NCI-H2029 (cell line): ENCODE measurements at regions not wholly inside any gene's neighbourhood (a gene's known extent, or its start where the extent isn't known, plus 50 kb on each side); places are given as distances from the start of the nearest gene placed in this dataset.
"Not testable (repeated sequence)": the region's sequence is repeated elsewhere in the genome, so short reads cannot be mapped to it uniquely, and the experiment has no call there.

Source experiments
- DNase-seq: peaks from one replicate; lab custom pipeline; 2025; lab: John Stamatoyannopoulos, UW

DNA sequence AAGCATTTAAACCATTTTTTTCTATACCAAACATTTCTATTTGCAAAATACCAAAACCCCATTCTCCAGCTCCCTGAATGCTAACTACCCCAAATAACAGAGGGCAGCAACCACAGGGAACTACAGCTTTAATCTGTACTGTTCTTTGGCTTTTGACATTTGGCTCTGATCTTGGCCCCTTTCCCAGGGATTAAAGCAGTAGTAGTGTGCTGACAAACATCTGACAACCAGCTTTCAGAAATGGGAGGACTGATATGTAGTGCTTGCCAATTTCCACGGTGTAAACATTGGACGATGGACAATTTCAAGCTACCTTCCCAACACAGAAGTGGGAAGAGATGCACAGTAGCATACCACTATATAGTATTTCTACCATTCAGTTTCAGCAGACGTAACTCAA lies 88.4 kb upstream of the TEAD1 start:
- peak; percentile 78 for DNase-seq

DNA sequence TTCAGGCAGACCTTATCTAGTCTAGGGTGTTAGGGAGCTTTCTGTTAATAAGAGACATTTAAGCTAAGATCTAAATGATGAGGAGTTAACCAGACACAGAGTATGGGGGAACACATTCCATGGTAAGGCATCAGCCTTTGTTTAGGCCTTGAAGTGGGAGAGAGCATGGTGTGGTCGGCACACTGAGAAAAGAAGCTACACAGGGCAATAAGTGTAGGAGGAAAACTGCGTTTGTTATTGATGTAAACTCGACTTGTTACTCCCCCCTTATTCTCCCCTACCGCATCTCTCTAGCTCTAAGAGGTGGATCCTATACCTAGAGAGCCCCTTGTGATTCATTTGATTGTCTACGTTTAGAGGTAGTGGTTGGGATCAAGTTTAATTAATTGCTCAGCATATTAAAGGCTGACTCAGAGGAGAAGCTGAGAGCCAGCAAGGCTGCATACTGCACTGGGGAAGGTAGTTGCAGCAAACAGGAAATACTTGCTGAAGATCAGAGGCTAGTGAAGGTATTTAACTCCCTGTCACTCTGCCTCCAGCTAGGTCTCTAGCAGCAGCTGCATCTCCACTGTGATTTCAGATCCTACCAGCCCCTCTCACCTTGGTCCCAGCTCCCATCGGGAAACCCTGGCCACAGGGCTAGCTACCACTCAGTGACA lies 86.8 kb upstream of the TEAD1 start:
- DNase-seq = no peak

DNA sequence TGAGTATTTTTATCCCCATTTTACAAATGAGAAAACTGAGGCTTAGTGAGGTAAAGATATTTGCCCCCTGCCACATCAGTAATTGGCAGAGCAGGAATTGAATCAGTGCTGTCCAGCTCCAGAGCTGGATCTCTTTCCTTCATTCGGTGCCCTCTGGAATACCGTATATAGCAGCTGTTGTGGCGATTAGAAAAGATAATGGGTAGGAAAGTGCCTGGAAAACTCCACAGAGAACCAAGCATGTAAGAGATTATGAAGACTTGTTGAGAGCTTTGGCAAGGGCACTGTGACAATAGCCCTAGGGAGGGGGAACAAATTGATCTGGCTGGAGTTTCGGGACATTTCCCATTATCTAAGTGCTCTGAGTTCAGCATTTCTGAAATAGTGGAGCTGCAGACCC lies 82.5 kb upstream of the TEAD1 start:
- no peak for DNase-seq

DNA sequence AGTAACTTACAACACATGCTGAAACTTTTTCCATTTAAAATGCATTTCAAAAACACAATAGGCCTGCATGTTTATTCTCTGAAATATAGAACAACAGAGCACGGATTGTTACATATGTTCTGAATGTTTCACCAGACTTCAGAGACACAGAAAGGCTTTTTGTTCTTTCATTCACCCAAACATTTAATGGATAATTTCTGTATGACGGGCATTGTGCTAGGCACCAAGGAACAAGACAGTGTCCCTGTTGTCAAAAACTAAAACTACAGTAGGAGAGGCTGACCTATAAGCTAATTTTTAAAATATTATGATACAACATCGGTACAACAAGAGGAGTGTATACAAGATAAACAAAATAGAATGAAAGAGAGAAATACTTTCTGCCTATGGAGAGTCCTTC lies 81.9 kb upstream of the TEAD1 start:
- no peak for DNase-seq

DNA sequence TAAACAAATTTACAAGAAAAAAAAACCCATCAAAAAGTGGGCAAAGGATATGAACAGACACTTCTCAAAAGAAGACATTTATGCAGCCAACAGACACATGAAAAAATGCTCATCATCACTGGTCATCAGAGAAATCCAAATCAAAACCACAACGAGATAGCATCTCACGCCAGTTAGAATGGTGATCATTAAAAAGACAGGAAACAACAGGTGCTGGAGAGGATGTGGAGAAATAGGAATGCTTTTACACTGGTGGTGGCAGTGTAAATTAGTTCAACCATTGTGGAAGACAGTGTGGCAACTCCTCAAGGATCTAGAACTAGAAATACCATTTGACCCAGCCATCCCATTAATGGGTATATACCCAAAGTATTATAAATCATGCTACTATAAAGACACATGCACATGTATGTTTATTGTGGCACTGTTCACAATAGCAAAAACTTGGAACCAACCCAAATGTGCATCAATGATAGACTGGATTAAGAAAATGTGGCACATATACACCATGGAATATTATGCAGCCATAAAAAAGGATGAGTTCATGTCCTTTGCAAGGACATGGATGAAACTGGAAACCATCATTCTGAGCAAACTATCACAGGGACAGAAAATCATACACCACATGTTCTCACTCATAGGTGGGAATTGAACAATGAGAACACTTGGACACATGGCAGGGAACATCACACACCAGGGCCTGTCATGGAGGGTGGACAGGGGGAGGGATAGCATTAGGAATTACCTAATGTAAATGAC lies 79.0 kb upstream of the TEAD1 start:
- DNase-seq = not testable (repeated sequence)

DNA sequence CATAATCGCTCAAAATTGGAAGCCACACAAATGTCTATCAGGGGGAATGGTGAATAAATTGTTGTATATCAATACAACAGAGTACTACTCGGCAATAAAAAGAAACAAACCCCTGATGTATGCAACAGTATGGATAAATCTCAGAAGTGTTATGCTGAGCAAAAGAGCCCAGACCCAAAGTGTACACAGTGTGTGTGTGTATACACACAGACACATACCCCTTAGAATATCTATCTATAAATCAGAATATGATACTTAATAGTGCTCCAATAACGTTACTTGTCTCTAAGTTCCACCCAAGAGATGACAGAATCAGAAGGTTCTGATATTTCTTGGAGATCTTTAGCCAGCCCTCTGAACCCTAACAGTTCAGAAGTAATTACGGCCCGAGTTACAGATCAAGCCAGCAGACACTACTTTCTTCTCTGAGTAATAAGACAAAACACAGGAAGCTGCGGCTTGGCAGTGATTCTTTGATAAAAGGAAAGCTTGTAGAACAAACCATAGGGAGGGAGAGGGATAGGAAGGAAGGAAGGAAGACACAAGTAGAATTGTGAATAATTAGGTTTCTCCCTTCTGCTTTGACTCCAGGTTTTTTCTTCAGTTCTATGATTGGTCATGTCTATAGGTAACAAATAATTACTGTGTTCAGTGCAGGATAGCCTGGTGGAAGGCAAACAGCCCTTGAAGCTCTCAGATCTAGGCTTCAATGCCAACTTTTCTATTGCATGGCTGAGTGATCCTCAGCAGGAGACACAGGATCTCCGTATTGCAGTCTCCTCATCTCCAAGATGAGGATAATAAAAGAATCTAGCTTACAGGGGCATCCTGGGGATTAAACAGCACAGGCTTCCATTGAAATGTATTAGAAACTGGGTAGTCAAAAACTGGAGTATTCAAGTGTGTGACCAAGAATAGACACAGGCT lies 75.6 kb upstream of the TEAD1 start:
- no peak for DNase-seq

DNA sequence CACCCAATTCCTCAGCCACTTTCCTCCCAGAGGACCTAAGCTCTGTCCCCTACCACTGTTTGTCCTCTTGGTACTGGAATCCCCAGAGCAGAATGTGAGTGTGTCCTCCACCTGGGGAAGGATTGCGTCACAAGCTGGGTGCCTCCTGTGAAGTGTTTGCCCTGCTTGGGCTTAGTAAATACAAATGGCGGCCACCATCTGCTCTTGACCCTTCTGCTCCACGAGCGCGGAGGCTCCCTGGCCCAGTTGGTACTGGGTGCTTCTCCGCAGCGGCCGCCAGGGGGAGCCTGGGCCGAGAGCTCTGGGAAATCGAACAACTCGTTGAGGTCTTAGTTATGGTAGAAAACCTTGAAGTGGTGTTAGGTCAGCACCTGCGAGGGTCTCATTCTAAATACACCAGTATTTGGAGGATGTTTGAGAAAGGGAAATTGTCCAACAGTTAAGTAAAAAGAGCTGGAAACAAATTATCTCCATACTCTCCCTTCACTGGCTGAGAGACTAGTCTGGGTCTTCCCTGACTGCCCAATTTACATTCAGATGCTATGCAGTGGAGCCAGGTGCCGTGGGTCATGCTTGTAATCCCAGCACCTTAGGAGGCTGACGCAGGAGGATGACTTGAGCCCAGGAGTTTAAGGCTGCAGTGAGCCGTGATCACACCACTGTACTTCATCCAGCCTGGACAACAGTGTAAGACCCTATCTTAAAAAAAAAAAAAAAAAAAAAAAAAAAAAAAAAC lies 74.6 kb upstream of the TEAD1 start:
- DNase-seq = peak; percentile 95

DNA sequence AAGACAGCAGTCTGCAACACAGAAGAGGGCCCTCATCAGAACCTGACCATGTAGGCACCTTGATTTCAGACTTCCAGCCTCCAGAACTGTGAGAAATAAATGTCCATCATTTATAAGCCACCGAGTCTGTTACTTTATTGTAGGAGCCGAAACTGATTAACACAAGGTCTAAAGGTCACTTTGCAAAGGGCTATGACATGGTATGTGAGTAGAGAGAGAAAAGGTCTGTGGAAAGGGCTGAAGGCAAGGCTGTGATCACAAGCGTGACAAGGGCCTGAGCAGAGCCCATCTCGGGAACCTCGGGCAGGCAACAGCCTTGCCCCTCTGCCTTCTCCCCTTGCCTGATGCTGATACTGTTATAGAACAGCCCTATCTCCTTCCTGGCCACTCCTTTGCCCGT lies 73.4 kb upstream of the TEAD1 start:
- DNase-seq = no peak

DNA sequence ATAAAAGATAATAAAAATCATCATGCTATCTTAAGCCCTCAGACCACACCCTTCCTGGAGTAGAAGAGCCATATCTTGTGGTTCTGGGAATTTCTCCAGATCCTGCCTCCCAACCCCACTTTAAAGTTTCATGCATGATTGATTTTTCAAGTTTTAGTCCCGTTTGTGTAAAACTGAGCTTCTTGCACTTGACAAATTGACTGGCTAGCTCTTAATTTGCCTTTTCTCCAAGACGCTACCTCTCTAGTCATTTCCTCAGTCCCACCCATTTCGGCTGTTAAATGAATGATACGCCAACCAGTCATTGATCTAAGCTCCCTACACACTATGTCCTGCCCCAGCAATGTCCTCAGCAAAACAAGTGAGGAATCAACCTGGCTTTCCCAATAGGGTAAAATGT lies 71.8 kb upstream of the TEAD1 start:
- DNase-seq = no peak

DNA sequence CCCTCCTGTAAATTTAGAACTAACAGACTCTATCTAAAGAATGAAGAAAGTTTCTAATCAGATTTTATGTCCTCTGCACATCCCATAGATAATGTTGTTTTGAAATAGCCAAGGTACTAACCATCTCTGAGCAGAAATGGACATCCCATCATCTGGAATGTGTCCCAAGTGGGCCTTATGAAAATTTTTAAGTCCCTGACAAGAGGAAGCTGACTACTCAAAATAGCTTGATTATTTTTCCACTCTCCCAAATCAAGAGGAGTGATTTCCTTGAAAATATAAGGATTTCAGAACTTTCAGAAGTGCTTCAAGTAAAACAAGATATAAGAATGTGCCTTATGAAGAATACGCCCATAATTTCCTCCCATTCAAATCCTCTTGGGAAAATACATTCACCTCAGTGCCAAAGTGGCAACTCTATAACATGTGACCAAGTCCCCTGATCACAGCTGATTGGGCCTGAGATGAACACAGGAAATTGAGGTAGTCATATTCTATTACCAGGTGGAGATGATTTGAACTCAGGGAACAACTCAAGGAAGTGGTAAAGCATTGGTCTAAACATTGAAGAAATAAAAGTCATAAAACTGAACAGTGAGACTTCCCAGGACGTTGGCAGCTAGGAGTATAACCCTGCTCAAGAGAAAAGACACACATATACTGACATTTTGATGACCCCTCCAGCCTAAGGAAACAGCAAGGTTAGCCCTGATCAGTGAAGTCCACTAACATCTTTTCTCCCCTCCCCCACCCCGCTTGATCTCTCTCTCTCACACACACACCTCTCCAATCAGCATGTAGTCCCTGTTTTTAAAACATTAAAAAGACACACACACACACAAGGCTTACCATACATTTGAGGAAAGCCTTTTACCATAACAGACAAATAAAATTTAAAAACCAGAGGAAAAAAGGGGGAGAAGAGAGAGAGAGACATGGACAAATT lies 70.8 kb upstream of the TEAD1 start:
- DNase-seq = no peak

DNA sequence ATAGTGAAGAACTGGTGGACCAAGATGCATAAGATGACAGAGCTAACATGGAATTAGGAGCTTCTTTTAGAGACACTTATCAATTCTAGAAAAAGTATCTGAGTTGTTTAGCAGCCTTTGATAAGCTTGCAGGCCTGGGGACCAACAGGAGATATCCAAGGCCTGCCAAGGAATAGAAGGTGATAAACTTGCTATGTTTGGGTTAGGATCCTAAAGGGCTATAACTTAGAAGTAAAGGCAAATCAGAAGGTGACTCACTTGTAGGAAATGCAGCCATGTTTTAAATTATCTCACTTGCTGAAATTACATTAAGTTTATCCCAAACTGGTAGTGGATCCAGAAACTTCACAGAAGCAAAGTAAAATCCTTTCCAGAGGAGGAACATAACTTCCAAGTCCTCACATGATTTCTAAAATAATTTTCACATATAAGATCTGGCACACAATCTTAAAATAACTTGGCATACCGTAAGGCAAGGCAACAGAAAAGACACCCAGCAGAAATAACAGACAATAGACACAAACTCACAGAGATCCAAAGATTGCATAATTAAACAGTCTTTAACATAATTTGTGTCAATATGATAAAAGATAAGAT lies 69.6 kb upstream of the TEAD1 start:
- DNase-seq = no peak

DNA sequence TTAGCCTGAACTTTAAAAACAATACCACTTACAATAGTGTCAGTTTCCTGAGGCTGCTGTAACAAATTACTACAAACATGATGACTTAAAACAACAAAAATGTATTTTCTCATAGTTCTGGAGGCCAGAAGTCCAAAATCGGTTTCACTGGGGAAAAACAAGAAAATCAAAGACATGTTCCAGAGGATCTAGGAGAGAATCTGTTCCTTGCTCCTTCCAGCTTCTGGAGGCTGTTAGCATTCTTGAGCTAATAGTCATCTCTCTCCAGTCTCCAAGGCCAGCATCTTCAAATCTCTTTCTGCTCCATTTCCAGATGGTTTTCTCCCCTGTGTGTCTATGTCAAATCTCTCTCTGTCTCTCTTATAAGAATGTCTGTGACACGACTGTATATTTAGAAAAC lies 67.6 kb upstream of the TEAD1 start:
- no peak for DNase-seq

DNA sequence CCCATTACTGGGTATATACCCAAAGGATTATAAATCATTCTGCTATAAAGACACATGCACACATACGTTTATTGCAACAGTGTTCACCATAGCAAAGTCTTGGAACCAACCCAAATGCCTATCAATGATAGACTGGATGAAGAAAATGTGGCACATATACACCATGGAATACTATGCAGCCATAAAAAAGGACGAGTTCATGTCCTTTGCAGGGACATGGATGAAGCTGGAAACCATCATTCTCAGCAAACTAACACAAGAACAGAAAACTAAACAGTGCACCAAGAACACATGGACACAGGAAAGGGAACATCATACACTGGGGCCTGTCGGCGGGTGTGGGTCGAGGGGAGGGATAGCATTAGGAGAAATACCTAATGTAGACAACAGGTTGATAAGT lies 65.5 kb upstream of the TEAD1 start:
- not testable (repeated sequence) for DNase-seq

DNA sequence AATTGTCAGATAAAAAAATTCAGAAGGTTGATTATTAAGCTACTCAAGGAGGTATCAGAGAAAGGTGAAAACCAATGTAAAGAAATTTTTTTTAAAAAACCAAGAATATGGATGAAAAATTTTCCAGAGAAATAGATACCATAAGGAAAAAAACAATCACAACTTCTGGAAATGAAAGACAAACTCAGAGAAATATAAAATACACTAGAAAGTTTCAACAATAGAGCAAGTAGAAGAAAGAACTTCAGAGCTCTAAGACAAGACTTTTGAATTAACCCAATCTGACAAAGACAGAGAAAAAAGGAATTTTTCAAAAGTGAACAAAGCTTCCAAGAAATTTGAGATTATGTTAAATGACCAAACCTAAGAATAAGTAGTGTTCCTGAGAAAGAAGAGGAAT lies 62.9 kb upstream of the TEAD1 start:
- no peak for DNase-seq

DNA sequence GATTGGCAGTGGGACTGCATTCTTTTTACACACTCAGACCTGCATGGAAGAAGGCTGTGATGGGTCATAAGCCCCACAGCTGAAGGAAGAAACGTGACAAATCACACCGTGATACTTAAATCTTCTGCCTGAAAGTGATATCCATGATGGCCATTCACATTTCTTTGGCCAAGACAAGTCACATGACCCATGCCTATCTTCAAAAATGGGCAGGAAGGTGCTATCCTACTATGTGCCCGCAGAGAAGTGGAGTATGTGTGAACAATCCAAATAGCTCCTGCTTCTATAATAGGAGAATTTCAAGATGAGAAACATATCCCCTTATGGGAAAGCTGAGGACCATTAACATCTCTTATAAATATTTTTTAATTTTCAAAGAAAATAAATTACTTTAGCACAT lies 56.6 kb upstream of the TEAD1 start:
- DNase-seq = no peak

DNA sequence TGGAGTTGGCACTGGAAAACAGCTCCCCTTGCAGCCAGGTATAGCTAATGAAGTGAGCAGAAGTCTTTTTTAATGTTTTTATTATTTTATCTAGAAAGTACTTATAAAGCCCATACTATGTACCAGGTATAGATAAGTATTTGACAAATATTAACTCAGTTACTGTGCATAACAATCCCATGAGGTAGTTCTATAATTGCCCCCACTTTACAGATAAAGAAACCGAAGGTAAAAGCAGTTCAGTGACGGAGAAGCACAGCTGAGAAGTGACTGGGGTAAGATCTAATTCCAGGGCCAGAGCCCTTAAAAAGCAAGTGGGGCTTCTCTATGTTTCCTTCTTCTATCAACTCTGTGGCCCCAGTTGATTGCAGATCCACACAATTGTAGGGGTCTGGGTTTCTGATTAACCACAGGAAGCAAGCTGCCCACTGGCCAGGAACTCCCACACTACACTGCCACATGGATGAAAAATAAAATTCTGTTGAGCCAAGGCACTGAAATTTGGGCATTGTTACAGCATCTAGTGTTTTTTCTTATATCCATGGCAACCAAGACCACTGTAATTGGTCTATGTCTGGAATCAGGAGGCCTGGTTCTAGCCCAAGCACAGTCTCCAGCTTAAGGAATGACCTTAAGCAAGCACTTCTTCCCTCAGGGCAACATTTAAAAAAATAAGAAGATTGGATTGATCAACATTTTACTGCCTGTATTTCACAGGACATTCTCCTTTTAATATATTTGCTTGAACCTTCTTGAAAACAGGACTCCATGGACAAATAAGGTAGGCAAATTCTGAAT lies 55.3 kb upstream of the TEAD1 start:
- no peak for DNase-seq

DNA sequence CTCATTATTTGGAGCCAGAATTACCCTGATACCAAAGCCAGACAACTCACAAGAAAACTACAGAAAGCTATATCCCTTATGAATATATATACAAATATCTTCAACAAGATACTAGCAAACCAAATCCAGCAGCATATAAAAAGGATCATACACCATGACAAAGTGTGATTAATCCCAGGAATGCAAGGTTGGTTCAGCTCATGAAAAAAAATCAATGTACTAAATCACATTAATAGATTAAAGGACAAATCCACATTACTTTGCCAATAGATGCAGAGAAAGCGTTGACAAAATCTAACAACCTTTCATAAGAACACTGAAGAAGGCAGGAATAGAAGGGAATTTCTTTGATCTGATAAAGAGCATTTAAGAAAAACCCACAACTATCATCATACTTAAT lies 50.4 kb upstream of the TEAD1 start:
- DNase-seq = no peak
